ENCODE measurements at regions not wholly inside any gene's neighbourhood (a gene's known extent, or its start where the extent isn't known, plus 50 kb on each side); places are given as distances from the start of the nearest gene placed in this dataset.

- H3K36me3 ChIP-seq = no peaks in the 10 kb centered on the region
- no peak overlapping the region for H3K27ac ChIP-seq
- no peaks in the 10 kb centered on the region for H3K9me3 ChIP-seq
- no peak for DNase-seq
- H3K4me3 ChIP-seq (replicated peaks in 1 of 3) = no peak overlapping the region
- no peaks in the 10 kb centered on the region for H3K4me1 ChIP-seq
- 73 to 80% methylated on average over 8 of the region's 8 CpGs for WGBS, 2 donors
- intact Hi-C loops (cut with DNase I) = no loop called here
- H3K27me3 ChIP-seq = no peaks in the 10 kb centered on the region
- no peak for TF ChIP-seq POLR2A (IDR thresholded peaks at IDR 0.05)
Measured at GRCh38 chr9:16030528-16031185, 477.8 kb downstream of the CCDC171 start.

- Histone ChIP-seq H3K4me3 (replicated peaks in 1 of 3) (no peak overlapping the region), H3K9me3 (no peaks in the 10 kb centered on the region), H3K27ac (no peak overlapping the region), H3K36me3 (no peaks in the 10 kb centered on the region), H3K27me3 (no peaks in the 10 kb centered on the region), H3K4me1 (no peaks in the 10 kb centered on the region)
- DNase-seq = no peak
- TF ChIP-seq POLR2A (IDR thresholded peaks at IDR 0.05) = no peak
- no peak for TF ChIP-seq CTCF (IDR thresholded peaks at IDR 0.05)
- intact Hi-C loops (cut with DNase I) = no loop called here
- WGBS, 2 donors = 57 to 69% methylated on average over 2 of the region's 2 CpGs
Measured at GRCh38 chr9:16031486-16031885, 478.6 kb downstream of the CCDC171 start.

- H3K4me3 ChIP-seq (replicated peaks in 1 of 3) = no peak overlapping the region
- no peaks in the 10 kb centered on the region for H3K27me3 ChIP-seq
- TF ChIP-seq CTCF (IDR thresholded peaks at IDR 0.05) (no peak), POLR2A (IDR thresholded peaks at IDR 0.05) (no peak)
- DNase-seq = no peak
- no peaks in the 10 kb centered on the region for H3K9me3 ChIP-seq
- intact Hi-C loops (cut with DNase I) = no loop called here
- H3K36me3 ChIP-seq = no peaks in the 10 kb centered on the region
- H3K27ac ChIP-seq = no peak overlapping the region
- 45 to 67% methylated on average over 6 of the region's 6 CpGs for WGBS, 2 donors
- H3K4me1 ChIP-seq = no peaks in the 10 kb centered on the region
Measured at GRCh38 chr9:16031971-16032370, 479.1 kb downstream of the CCDC171 start.

- Histone ChIP-seq H3K9me3 (no peaks in the 10 kb centered on the region), H3K27me3 (no peaks in the 10 kb centered on the region), H3K27ac (no peak overlapping the region), H3K4me3 (replicated peaks in 1 of 3) (no peak overlapping the region), H3K4me1 (no peaks in the 10 kb centered on the region), H3K36me3 (no peaks in the 10 kb centered on the region)
- intact Hi-C loops (cut with DNase I) = no loop called here
- 90 to 100% methylated on average over 2 of the region's 2 CpGs for WGBS, 2 donors
- TF ChIP-seq POLR2A (IDR thresholded peaks at IDR 0.05) = no peak
- no peak for TF ChIP-seq CTCF (IDR thresholded peaks at IDR 0.05)
- no peak for DNase-seq
Measured at GRCh38 chr9:16032799-16033198, 480.0 kb downstream of the CCDC171 start.

GRCh38 chr9:16033253-16033652 is 480.4 kb downstream of the CCDC171 start:
- H3K4me1 ChIP-seq = no peaks in the 10 kb centered on the region
- 95 to 97% methylated on average over 14 of the region's 14 CpGs for WGBS, 2 donors
- no peaks in the 10 kb centered on the region for H3K9me3 ChIP-seq
- no peaks in the 10 kb centered on the region for H3K36me3 ChIP-seq
- no peaks in the 10 kb centered on the region for H3K27me3 ChIP-seq
- DNase-seq = no peak
- TF ChIP-seq POLR2A (IDR thresholded peaks at IDR 0.05) (no peak), CTCF (IDR thresholded peaks at IDR 0.05) (no peak)
- no peak overlapping the region for H3K4me3 ChIP-seq (replicated peaks in 1 of 3)
- H3K27ac ChIP-seq = no peak overlapping the region
- intact Hi-C loops (cut with DNase I) = no loop called here
